ENCODE measurements at regions not wholly inside any gene's neighbourhood (a gene's known extent, or its start where the extent isn't known, plus 50 kb on each side); places are given as distances from the start of the nearest gene placed in this dataset.

DNA sequence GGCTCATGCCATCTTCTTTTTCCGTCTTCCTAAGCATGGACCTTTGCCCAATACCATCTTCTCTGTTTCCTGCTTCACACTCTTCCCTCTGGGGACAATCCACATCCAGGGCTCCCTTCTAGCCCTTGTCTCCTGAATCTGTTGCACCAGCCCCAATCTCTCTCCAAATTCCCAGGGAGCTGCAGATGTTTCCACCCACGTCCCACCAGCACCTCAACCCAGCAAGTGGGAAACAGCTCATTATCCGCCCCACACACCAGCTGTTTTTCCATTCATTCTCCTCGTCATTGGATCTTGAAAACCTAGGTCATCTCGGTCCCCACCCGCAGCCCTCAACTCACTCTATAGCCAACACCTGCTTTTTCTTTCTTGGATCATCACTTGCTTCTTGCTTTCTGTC is 185.0 kb upstream of the CDYL start:
- no peak for TF ChIP-seq ZFX (IDR thresholded peaks at IDR 0.05)
- TF ChIP-seq, protein P1, sequence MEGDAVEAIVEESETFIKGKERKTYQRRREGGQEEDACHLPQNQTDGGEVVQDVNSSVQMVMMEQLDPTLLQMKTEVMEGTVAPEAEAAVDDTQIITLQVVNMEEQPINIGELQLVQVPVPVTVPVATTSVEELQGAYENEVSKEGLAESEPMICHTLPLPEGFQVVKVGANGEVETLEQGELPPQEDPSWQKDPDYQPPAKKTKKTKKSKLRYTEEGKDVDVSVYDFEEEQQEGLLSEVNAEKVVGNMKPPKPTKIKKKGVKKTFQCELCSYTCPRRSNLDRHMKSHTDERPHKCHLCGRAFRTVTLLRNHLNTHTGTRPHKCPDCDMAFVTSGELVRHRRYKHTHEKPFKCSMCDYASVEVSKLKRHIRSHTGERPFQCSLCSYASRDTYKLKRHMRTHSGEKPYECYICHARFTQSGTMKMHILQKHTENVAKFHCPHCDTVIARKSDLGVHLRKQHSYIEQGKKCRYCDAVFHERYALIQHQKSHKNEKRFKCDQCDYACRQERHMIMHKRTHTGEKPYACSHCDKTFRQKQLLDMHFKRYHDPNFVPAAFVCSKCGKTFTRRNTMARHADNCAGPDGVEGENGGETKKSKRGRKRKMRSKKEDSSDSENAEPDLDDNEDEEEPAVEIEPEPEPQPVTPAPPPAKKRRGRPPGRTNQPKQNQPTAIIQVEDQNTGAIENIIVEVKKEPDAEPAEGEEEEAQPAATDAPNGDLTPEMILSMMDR (conservative IDR thresholded peaks at IDR 0.05): no peak

DNA sequence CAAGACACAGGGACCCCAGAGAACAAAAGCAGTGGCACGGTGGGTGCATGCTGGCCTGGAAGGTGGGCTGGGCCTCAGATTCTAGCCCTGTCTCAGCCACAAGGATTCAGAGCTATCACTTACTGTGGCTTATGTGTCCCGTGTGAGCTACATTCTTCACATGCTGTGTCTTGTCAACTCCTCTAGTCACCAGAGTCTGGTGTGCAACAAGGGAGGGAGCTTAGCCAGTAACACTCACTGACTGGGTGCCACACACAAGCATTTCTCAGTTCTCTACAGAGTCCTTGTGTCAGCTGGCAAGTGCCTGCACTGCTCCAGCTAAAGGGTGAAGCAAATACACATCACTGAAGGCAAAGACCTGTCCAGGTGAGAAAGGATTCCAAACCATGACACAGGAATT is 186.9 kb upstream of the CDYL start:
- no peak for TF ChIP-seq ZFX (IDR thresholded peaks at IDR 0.05)
- TF ChIP-seq, protein P1 (conservative IDR thresholded peaks at IDR 0.05): no peak
- H3K27ac ChIP-seq: no peak overlapping the region

More for the DNA sequence above, 185.0 kb upstream of the CDYL start:
- H3K27ac ChIP-seq: no peak overlapping the region

DNA sequence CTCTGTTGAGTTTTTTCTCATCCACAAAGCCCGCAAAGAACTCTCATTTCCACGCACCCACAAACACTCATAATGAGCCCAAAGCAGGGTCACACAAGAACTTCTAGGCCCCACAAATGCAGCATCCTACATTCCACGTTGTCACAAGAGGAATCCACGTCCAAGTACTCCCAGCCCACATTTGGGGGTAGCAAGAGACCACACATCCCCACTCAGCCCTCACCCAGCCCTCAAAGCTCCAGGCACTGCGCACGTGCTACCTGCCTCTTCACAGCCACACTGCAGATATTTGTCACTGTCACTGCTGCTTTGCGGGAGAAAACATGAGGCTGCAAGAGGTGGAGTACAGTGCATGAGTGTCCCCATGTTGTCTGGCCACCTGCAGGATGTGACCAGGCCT is 187.6 kb upstream of the CDYL start:
- no peak for TF ChIP-seq ZFX (IDR thresholded peaks at IDR 0.05)
- TF ChIP-seq, protein P1 (conservative IDR thresholded peaks at IDR 0.05): no peak
- no peak overlapping the region for H3K27ac ChIP-seq

DNA sequence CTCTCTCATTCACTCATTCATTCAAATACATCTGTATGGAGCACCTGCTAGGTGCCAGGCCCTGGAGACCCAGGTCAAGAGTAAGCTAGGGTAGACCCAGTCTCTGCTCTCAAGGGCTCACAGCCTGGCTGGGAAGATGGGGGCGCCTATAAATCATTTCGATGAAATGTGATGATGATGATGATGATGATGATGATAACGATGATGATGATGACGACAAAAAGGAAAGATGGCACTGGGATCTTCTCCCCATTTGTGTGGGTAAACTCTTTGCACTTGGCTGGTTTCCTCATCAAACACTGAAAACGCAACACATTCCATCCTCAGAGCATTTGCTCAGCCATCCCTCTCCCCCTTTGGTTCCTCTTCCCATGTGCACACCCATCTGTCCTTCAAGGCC is 188.0 kb upstream of the CDYL start:
- H3K27ac ChIP-seq: no peak overlapping the region
- no peak for TF ChIP-seq ZFX (IDR thresholded peaks at IDR 0.05)
- TF ChIP-seq, protein P1 (conservative IDR thresholded peaks at IDR 0.05): no peak

DNA sequence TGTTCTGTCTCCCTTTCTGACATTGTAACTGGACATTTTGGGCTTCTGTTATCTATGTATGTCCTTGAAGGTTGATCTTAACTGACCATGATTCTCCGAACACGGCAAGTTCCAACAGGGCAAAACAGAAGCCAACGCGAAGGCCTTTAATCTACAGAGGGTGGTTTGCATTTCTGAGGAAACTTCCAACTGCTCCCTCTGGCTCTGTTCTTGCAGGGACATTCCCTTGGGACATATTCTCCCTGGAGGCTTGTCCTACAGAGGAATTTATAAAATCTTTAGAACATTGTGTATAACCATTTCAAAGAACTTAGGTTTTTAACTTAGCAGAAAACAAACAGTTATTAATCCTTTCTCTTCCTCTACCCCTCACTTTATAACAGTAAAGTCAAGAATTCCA is 189.0 kb upstream of the CDYL start:
- no peak for TF ChIP-seq ZFX (IDR thresholded peaks at IDR 0.05)
- TF ChIP-seq, protein P1 (conservative IDR thresholded peaks at IDR 0.05): no peak
- H3K27ac ChIP-seq: no peak overlapping the region

DNA sequence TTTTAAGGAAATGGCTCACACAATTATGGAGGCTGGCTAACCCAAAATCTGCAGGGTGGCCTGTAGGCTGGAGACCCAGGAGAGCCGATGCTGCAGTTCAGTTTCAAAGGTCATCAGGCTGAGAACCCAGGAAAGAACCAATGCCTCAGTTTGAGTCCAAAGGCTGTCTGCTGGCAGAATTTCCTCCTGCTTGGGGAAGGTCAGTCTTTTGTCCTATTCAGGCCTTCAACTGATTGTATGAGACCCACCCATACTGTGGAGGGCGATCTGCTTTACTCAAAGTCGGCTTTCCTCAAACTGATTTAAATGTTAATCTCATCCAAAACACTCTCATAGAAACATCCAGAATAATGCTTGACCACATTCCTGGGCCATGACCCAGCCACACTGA is 189.7 kb upstream of the CDYL start:
- no peak overlapping the region for H3K27ac ChIP-seq
- no peak for TF ChIP-seq ZFX (IDR thresholded peaks at IDR 0.05)
- TF ChIP-seq, protein P1 (conservative IDR thresholded peaks at IDR 0.05): no peak

DNA sequence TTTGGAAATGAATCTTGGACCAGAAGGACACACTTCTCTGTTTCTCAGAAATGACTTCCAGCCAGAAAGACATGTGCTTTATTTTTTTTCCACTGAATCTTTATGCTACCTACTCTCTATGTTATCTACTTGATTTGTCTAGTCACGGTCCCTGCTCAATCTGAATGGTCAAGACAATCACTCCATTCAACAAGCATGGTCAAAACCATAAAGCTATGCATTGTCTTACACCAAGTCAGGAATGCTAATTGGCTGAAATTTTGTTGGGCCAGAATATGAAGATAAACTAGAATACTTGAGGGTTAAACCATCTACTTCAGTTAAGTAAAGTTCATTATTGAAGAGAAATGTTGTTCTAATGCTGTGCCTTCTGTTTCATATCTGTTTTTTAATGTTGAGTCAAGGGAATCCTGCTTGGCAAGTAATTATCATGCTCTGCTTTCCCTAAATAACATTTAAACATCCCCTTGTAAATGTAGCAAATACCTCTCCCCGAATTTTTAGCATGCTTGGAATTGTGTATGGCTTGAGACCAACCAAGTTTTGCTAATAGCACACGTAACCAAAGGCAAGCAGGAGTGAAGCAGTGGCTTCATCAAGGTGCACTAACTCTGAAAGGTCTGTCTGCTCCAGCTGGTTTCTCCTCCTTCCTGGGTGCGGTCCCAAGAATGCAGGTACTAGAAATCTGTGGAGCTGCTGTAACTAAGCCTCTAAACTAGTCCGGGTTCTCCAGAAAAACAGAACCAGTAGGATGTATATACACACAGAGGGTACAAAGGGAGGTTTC is 190.3 kb upstream of the CDYL start:
- no peak overlapping the region for H3K27ac ChIP-seq
- TF ChIP-seq, protein P1 (conservative IDR thresholded peaks at IDR 0.05): no peak
- no peak for TF ChIP-seq ZFX (IDR thresholded peaks at IDR 0.05)
